Gastrocnemius medialis (tissue), 4 donors: ENCODE measurements at regions not wholly inside any gene's neighbourhood (a gene's known extent, or its start where the extent isn't known, plus 50 kb on each side); places are given as distances from the start of the nearest gene placed in this dataset.

Source experiments
- CTCF ChIP-seq, 5 experiments: fragments of 450-650 bp in 3 of 5; fragments of 200-600 bp in 2 of 5; sonication (generic) in 2 of 5; IDR thresholded peaks in 4 of 5; conservative IDR thresholded peaks in 1 of 5; 1 replicate in 4 of 5; 2 replicates in 1 of 5; pipeline ENCODE4 v1.5.1; 2016 to 2019; ENCODE audit warnings: antibody characterized with exemption in 5 of 5, mild to moderate bottlenecking in 3 of 5, moderate library complexity in 3 of 5
- POLR2A ChIP-seq, 2 donors: fragments of 450-650 bp; IDR thresholded peaks; one replicate each; pipeline ENCODE4 v1.6.1; 2017; ENCODE audit warnings: antibody characterized with exemption in 2 of 2, mild to moderate bottlenecking in 2 of 2, moderate library complexity in 2 of 2

- TF ChIP-seq CTCF (IDR thresholded peaks at IDR 0.05 in 4 of 5, conservative IDR thresholded peaks at IDR 0.05 in 1 of 5) (no peak), POLR2A (IDR thresholded peaks at IDR 0.05) (no peak)
These were observed 215.8 kb upstream of the FOXA2 start for GRCh38 chr20:22800129-22800528.
